WTC11 (cell line): ENCODE measurements at regions not wholly inside any gene's neighbourhood (a gene's known extent, or its start where the extent isn't known, plus 50 kb on each side); places are given as distances from the start of the nearest gene placed in this dataset.

ENCODE experiments used
- ATF3 ChIP-seq: sonication (generic); formaldehyde crosslinking; conservative IDR thresholded peaks from 2 replicates; pipeline ENCODE4 v1.8.1; 2022; ENCODE audit warnings: mild to moderate bottlenecking, missing genetic modification reagents
- CREB1 ChIP-seq: sonication (generic); formaldehyde crosslinking; IDR thresholded peaks from 2 replicates; pipeline ENCODE4 v1.8.0; 2023; ENCODE audit warnings: mild to moderate bottlenecking, missing genetic modification reagents
- CREM ChIP-seq: sonication (generic); formaldehyde crosslinking; IDR thresholded peaks from 2 replicates; pipeline ENCODE4 v1.8.1; 2022; ENCODE audit warnings: mild to moderate bottlenecking, missing genetic modification reagents, moderate library complexity
- CTCF ChIP-seq: fragments of 200-600 bp; IDR thresholded peaks from 2 replicates; pipeline ENCODE4 v1.8.0; 2022; ENCODE audit warnings: antibody characterized with exemption
- GABPB1 ChIP-seq: sonication (generic); formaldehyde crosslinking; IDR thresholded peaks from 2 replicates; pipeline ENCODE4 v1.8.1; 2023; ENCODE audit warnings: mild to moderate bottlenecking, missing genetic modification reagents
- JUN ChIP-seq: sonication (generic); formaldehyde crosslinking; IDR thresholded peaks from 2 replicates; pipeline ENCODE4 v1.8.0; 2023; ENCODE audit warnings: mild to moderate bottlenecking, missing genetic modification reagents
- NR2C2 ChIP-seq: sonication (generic); formaldehyde crosslinking; IDR thresholded peaks from 2 replicates; pipeline ENCODE4 v1.8.0; 2022; ENCODE audit warnings: mild to moderate bottlenecking, missing genetic modification reagents
- PRRX2 ChIP-seq: fragments of 250-450 bp; sonication (Bioruptor Pico); IDR thresholded peaks from 2 replicates; pipeline ENCODE4 v1.8.0; 2021; ENCODE audit warnings: mild to moderate bottlenecking
- TEAD4 ChIP-seq: sonication (generic); formaldehyde crosslinking; IDR thresholded peaks from 2 replicates; pipeline ENCODE4 v1.8.0; 2022; ENCODE audit warnings: mild to moderate bottlenecking, missing genetic modification reagents
- USF2 ChIP-seq: sonication (generic); formaldehyde crosslinking; IDR thresholded peaks from 2 replicates; pipeline ENCODE4 v1.8.1; 2023; ENCODE audit warnings: mild to moderate bottlenecking, missing genetic modification reagents, moderate library complexity
- ZNF263 ChIP-seq: sonication (generic); formaldehyde crosslinking; IDR thresholded peaks from 2 replicates; pipeline ENCODE4 v1.8.1; 2022; ENCODE audit warnings: low read depth, mild to moderate bottlenecking, moderate library complexity, missing genetic modification reagents

GRCh38 chrX:44040406-44040805, 67.2 kb upstream of the NDP start:
- no peak for TF ChIP-seq ATF3
- TF ChIP-seq GABPB1 (CRISPR knock-in tag) = no peak
- TF ChIP-seq CREB1 (CRISPR knock-in tag) = no peak
- no peak for TF ChIP-seq TEAD4 (CRISPR knock-in tag)
- no peak for TF ChIP-seq NR2C2 (CRISPR knock-in tag)
- TF ChIP-seq USF2 (CRISPR knock-in tag) = no peak
- TF ChIP-seq CTCF = no peak
- no peak for TF ChIP-seq ZNF263 (CRISPR knock-in tag)
- TF ChIP-seq JUN (CRISPR knock-in tag) = no peak
- no peak for TF ChIP-seq PRRX2 (CRISPR knock-in tag)
- no peak for TF ChIP-seq CREM (CRISPR knock-in tag)
